ENCODE measurements at regions not wholly inside any gene's neighbourhood (a gene's known extent, or its start where the extent isn't known, plus 50 kb on each side); places are given as distances from the start of the nearest gene placed in this dataset.

DNA sequence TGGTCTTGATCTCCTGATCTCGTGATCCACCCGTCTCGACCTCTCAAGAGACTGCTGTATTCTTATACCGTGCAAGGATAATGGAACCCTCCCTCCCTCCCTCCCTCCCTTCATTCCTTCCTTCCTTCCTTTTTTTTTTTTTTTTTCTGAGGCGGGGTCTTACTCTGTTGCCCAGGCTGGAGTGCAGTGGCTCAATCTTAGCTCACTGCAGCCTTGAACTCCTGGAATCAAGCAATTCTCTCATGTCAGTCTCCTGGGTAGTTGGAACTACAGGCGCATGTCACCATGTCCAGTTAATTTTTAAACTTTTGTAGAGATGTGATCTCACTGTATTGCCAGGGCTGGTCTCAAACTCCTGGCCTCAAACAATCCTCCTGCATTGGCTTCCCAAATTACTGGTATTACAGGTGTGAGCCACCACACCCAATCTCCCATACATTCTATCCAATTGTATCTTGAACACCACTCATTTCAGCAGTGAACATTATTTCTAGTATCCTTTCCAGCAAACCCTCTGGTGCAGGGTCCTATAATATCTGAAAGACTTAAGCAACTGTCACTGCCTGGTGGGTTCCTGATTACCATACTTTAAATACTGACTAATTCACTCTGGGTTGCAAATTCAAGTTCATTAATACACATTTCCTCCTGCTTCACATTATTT lies 210.0 kb upstream of the ZNF217 start:
- DNase-seq (ENCODE audit: low spot score) = no peak
- H3K27me3 Mint-ChIP-seq (ENCODE audit: low read depth) = no peaks in the 10 kb centered on the region
- H3K36me3 Mint-ChIP-seq (ENCODE audit: low read depth) = no peaks in the 10 kb centered on the region
- no peak overlapping the region for H3K4me3 Mint-ChIP-seq (ENCODE audit: unreplicated experiment)
- no peaks in the 10 kb centered on the region for H3K9me3 Mint-ChIP-seq (ENCODE audit: low read depth)
- H3K4me1 Mint-ChIP-seq (ENCODE audit: low read depth) = peaks cover 33% of the 10 kb centered on the region
- H3K27ac Mint-ChIP-seq (ENCODE audit: unreplicated experiment) = no peak overlapping the region
- TF ChIP-seq, protein P1, sequence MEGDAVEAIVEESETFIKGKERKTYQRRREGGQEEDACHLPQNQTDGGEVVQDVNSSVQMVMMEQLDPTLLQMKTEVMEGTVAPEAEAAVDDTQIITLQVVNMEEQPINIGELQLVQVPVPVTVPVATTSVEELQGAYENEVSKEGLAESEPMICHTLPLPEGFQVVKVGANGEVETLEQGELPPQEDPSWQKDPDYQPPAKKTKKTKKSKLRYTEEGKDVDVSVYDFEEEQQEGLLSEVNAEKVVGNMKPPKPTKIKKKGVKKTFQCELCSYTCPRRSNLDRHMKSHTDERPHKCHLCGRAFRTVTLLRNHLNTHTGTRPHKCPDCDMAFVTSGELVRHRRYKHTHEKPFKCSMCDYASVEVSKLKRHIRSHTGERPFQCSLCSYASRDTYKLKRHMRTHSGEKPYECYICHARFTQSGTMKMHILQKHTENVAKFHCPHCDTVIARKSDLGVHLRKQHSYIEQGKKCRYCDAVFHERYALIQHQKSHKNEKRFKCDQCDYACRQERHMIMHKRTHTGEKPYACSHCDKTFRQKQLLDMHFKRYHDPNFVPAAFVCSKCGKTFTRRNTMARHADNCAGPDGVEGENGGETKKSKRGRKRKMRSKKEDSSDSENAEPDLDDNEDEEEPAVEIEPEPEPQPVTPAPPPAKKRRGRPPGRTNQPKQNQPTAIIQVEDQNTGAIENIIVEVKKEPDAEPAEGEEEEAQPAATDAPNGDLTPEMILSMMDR (IDR thresholded peaks at IDR 0.05) = no peak

DNA sequence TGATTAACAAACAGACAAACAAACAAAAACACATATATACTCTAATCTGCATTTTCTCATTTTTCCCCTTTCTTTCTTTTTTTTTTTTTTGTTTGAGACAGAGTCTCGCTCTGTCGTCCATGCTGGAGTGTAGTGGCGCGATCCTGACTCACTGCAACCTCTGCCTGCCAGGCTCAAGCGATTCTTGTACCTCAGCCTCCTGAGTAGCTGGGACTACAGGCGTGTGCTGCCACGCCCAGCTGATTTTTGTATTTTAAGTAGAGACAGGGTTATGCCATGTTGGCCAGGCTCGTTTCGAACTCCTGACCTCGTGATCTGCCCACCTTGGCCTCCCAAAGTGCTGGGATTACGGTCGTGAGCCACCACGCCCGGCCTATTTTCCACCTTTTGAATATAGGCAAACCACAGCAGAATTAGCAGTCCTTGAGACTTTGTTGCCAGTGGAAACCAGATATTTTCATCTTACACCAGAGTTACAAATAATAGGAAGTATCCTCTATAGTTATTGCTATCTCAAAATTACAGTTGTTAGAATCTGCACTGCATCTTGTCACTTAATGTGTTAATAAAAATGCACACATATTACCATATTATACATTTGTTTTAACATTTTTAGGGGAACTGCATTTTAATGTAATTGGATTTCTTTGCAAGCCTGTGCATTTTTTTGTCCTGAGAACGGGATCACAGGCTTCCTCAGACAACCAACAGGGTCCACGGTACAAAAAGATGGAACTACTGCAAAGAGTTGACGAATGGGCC lies 208.2 kb upstream of the ZNF217 start:
- Mint-ChIP-seq H3K4me3 (ENCODE audit: unreplicated experiment) (no peak overlapping the region), H3K27me3 (ENCODE audit: low read depth) (no peaks in the 10 kb centered on the region), H3K9me3 (ENCODE audit: low read depth) (no peaks in the 10 kb centered on the region), H3K36me3 (ENCODE audit: low read depth) (no peaks in the 10 kb centered on the region), H3K27ac (ENCODE audit: unreplicated experiment) (no peak overlapping the region), H3K4me1 (ENCODE audit: low read depth) (peaks cover 28% of the 10 kb centered on the region)
- no peak for DNase-seq (ENCODE audit: low spot score)
- TF ChIP-seq, protein P1 (IDR thresholded peaks at IDR 0.05) = no peak

DNA sequence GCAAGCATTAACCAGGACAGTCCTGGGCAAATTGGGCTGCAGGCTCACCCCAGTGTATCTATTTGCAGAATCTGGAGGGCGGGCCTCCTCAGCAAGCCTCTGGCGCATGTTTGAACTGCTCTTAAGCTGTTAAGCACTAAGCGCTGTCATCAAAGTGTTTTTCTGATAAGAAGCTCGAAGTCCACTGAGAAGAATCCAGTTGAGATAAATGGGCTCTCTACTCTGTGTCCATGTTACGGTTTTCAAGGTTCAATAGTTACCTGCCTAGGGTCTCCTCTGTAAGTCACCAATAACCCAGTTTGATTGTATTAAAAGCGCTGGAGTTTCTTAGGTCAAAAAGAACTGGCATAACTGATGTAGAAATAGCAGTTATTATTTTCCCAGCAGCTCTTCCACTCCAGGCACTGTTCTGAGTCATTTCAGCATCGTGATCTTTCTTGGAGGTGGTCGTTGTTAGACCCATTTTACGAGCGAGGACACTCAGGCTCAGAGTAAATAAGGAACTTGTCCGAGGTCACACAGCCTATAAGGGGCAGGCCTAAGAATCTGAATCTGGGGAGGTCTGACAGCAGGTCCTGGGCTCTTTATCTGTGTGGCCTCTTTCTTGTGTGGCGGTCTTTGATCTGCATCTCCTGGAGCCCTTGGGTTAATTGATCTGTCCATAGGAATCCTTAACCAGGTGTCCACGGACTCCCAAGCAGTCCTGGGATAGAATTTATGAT lies 207.4 kb upstream of the ZNF217 start:
- TF ChIP-seq, protein P1 (IDR thresholded peaks at IDR 0.05) = no peak
- Mint-ChIP-seq H3K36me3 (ENCODE audit: low read depth) (no peaks in the 10 kb centered on the region), H3K4me1 (ENCODE audit: low read depth) (peaks cover 23% of the 10 kb centered on the region), H3K4me3 (ENCODE audit: unreplicated experiment) (no peak overlapping the region), H3K27ac (ENCODE audit: unreplicated experiment) (no peak overlapping the region), H3K9me3 (ENCODE audit: low read depth) (no peaks in the 10 kb centered on the region), H3K27me3 (ENCODE audit: low read depth) (no peaks in the 10 kb centered on the region)
- no peak for DNase-seq (ENCODE audit: low spot score)

DNA sequence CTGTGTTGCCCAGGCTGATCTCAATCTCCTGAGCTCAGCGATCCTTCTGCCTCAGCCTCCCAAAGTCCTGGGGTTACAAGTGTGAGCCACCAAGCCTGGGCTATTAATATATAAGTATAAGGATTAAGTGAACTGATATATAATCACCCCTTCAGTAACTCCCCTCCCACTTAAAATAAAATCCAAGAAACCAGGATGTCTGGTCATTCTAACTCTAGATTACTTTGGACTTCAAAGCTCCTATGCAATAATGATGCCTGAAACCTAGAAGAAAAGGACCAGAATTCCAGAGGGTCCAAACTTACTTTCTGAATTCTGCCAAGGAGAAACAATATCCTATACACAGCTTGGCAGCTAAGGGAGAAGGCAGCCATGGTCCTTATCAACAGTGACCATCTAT lies 206.8 kb upstream of the ZNF217 start:
- no peak for DNase-seq (ENCODE audit: low spot score)
- no peaks in the 10 kb centered on the region for H3K36me3 Mint-ChIP-seq (ENCODE audit: low read depth)
- TF ChIP-seq, protein P1 (IDR thresholded peaks at IDR 0.05) = no peak
- H3K27ac Mint-ChIP-seq (ENCODE audit: unreplicated experiment) = no peak overlapping the region
- H3K4me3 Mint-ChIP-seq (ENCODE audit: unreplicated experiment) = no peak overlapping the region
- H3K27me3 Mint-ChIP-seq (ENCODE audit: low read depth) = no peaks in the 10 kb centered on the region
- H3K4me1 Mint-ChIP-seq (ENCODE audit: low read depth) = peaks cover 17% of the 10 kb centered on the region
- no peaks in the 10 kb centered on the region for H3K9me3 Mint-ChIP-seq (ENCODE audit: low read depth)

DNA sequence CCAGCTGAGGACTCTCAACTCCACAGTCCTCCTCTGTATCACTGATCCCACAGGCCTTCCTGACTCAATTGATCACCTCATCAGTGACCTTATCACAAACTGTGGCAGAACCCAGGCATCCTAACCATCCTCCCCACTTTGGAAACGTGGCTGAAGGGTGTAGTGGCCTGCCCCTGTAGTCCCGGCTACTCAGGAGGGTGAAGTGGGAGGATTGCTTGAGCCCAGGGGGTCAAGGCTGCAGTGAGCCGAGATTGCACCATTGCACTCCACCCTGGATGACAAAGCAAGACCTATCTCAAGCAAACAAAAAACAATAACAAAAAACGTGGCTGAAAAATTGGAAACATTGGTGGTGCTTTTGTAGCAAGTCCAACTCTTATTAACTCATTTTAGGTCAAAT lies 203.4 kb upstream of the ZNF217 start:
- peaks cover 4% of the 10 kb centered on the region for H3K9me3 Mint-ChIP-seq (ENCODE audit: low read depth)
- H3K36me3 Mint-ChIP-seq (ENCODE audit: low read depth) = no peaks in the 10 kb centered on the region
- H3K4me3 Mint-ChIP-seq (ENCODE audit: unreplicated experiment) = no peak overlapping the region
- DNase-seq (ENCODE audit: low spot score) = no peak
- H3K27me3 Mint-ChIP-seq (ENCODE audit: low read depth) = no peaks in the 10 kb centered on the region
- TF ChIP-seq, protein P1 (IDR thresholded peaks at IDR 0.05) = no peak
- peaks cover 19% of the 10 kb centered on the region for H3K4me1 Mint-ChIP-seq (ENCODE audit: low read depth)
- H3K27ac Mint-ChIP-seq (ENCODE audit: unreplicated experiment) = no peak overlapping the region
